Esophagus muscularis mucosa (tissue), 3 donors: ENCODE measurements at regions not wholly inside any gene's neighbourhood (a gene's known extent, or its start where the extent isn't known, plus 50 kb on each side); places are given as distances from the start of the nearest gene placed in this dataset.

Experiments used
- CTCF ChIP-seq, 3 experiments: fragments of 200-600 bp in 2 of 3; fragments of 450-650 bp in 1 of 3; sonication (generic) in 2 of 3; IDR thresholded peaks; one replicate each; pipeline ENCODE4 v1.5.1; 2017 to 2019; ENCODE audit warnings: antibody characterized with exemption in 3 of 3, mild to moderate bottlenecking in 2 of 3, moderate library complexity in 1 of 3
- POLR2AphosphoS5 ChIP-seq, 2 donors: sonication (generic); formaldehyde crosslinking; IDR thresholded peaks; one replicate each; pipeline ENCODE4 v1.6.1; 2017; ENCODE audit warnings: antibody characterized with exemption in 2 of 2

- TF ChIP-seq CTCF (IDR thresholded peaks at IDR 0.05) (no peak), POLR2AphosphoS5 (IDR thresholded peaks at IDR 0.05) (no peak)
Observed at GRCh38 chr2:144280009-144280408, 239.9 kb downstream of the ZEB2 start.
